ENCODE measurements at regions not wholly inside any gene's neighbourhood (a gene's known extent, or its start where the extent isn't known, plus 50 kb on each side); places are given as distances from the start of the nearest gene placed in this dataset.

DNA sequence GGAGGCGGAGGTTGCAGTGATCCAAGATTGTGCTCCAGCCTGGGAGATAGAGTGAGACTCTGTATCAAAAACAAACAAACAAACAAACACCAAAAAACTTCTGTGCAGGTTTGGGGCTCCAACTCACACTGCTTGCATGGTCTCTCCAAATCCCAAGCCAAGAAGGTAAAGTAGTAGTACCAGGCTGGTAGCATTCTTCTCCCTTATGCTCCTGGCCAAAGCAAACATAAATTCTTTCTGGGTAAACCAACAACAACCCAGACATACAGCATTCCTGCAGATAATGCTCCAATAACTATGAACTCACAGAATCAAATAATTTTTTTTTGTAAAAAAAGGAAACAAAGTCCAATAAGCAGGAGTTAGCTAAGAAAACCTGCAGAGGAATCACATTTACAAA is 57.8 kb upstream of the KLHL31 start:
- TF ChIP-seq, protein P1, sequence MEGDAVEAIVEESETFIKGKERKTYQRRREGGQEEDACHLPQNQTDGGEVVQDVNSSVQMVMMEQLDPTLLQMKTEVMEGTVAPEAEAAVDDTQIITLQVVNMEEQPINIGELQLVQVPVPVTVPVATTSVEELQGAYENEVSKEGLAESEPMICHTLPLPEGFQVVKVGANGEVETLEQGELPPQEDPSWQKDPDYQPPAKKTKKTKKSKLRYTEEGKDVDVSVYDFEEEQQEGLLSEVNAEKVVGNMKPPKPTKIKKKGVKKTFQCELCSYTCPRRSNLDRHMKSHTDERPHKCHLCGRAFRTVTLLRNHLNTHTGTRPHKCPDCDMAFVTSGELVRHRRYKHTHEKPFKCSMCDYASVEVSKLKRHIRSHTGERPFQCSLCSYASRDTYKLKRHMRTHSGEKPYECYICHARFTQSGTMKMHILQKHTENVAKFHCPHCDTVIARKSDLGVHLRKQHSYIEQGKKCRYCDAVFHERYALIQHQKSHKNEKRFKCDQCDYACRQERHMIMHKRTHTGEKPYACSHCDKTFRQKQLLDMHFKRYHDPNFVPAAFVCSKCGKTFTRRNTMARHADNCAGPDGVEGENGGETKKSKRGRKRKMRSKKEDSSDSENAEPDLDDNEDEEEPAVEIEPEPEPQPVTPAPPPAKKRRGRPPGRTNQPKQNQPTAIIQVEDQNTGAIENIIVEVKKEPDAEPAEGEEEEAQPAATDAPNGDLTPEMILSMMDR (conservative IDR thresholded peaks at IDR 0.05; ENCODE audit: low read length): no peak
- TF ChIP-seq EZH2phosphoT487 (IDR thresholded peaks at IDR 0.05; ENCODE audit: borderline replicate concordance, low read depth, low read length): no peak

All from OCI-LY7 (cell line).